ENCODE measurements at regions not wholly inside any gene's neighbourhood (a gene's known extent, or its start where the extent isn't known, plus 50 kb on each side); places are given as distances from the start of the nearest gene placed in this dataset.

DNA sequence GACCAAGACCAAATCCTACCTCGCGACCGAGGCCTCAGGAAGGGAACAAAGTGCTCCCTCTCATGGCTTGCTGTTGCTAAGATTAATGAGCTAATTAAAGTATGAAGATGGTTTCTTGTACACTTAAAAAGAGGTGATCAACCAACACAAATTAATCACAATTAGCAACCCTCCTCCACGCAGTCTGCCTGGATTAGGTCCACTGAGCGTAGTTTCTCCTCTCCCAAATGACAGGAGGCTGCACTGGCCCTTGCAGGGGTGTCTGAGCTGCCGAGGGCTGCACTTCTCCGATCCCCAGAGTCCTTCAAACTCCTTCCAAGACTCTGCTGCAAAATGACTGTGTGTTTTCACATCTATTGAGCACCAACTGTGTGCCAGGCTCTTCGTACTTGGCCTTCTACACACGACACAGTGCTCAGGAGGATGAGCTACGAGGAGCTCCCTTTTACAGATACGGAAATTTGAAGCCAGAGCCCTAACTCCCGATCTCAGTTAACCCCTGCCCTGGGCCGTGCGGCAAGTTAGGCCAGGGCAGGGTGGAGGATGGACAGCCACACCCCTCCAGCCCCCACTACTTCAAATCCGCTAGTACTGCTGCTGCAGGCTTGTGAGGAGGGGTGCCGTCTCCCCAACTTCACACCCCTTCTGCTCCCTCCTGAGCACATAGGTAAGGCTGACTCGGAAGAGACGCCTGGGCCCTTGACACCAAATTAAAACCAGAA lies 101.0 kb upstream of the LINGO1 start:
- H3K27ac Mint-ChIP-seq (ENCODE audit: unreplicated experiment), result no peak overlapping the region
- peaks cover 41% of the 10 kb centered on the region for H3K27me3 Mint-ChIP-seq (ENCODE audit: unreplicated experiment)
- H3K4me1 Mint-ChIP-seq (ENCODE audit: unreplicated experiment), result no peaks in the 10 kb centered on the region
- TF ChIP-seq, protein P1, sequence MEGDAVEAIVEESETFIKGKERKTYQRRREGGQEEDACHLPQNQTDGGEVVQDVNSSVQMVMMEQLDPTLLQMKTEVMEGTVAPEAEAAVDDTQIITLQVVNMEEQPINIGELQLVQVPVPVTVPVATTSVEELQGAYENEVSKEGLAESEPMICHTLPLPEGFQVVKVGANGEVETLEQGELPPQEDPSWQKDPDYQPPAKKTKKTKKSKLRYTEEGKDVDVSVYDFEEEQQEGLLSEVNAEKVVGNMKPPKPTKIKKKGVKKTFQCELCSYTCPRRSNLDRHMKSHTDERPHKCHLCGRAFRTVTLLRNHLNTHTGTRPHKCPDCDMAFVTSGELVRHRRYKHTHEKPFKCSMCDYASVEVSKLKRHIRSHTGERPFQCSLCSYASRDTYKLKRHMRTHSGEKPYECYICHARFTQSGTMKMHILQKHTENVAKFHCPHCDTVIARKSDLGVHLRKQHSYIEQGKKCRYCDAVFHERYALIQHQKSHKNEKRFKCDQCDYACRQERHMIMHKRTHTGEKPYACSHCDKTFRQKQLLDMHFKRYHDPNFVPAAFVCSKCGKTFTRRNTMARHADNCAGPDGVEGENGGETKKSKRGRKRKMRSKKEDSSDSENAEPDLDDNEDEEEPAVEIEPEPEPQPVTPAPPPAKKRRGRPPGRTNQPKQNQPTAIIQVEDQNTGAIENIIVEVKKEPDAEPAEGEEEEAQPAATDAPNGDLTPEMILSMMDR (IDR thresholded peaks at IDR 0.05), result no peak
- H3K9me3 Mint-ChIP-seq (ENCODE audit: unreplicated experiment), result no peaks in the 10 kb centered on the region
- no peak for DNase-seq (ENCODE audit: extremely low spot score, unreplicated experiment)
- no peaks in the 10 kb centered on the region for H3K36me3 Mint-ChIP-seq (ENCODE audit: unreplicated experiment)
- no peak overlapping the region for H3K4me3 Mint-ChIP-seq (ENCODE audit: unreplicated experiment)

DNA sequence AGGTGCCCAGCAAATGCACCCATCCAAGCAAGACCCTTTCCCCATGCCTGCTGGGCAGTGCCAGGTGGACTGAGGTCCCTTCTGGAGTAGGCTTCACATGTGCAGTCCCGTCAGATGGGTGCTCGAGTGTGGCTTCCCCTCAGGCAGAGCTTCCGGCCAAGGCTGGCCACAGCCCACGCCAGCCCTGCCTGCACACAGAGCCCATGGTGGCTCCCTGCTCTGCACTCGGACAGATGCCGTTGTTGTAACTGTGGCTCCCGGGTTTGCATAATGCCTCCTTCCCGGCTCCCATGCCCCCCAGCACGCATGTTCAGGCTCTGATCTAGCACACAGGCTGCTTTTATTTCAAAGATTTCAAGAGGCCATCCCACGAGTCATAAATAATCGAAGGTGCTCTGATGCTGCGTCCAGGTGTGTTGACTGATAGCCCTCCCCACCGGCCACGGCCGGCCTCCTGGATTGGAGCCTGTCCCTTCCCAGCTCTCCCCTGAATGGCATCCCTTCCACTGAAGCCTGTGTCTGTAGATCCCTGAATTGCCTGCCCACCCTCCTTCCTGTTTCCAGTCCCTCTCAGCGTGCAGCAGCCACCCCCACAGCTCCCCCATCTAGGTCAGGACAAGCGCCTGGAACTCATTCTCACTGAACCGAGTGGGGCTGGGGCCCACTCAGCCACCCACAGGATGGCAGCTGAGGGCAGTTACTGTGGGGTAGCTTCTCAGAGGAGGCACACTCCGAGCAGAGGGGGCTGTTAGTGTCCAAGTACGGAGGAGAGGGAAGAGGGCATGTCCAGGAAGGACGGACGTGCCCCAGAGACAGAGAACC lies 100.0 kb upstream of the LINGO1 start:
- no peak for DNase-seq (ENCODE audit: extremely low spot score, unreplicated experiment)
- H3K27me3 Mint-ChIP-seq (ENCODE audit: unreplicated experiment), result peaks cover 31% of the 10 kb centered on the region
- H3K36me3 Mint-ChIP-seq (ENCODE audit: unreplicated experiment), result no peaks in the 10 kb centered on the region
- no peak overlapping the region for H3K4me3 Mint-ChIP-seq (ENCODE audit: unreplicated experiment)
- H3K9me3 Mint-ChIP-seq (ENCODE audit: unreplicated experiment), result no peaks in the 10 kb centered on the region
- TF ChIP-seq, protein P1 (IDR thresholded peaks at IDR 0.05), result no peak
- no peaks in the 10 kb centered on the region for H3K4me1 Mint-ChIP-seq (ENCODE audit: unreplicated experiment)
- no peak overlapping the region for H3K27ac Mint-ChIP-seq (ENCODE audit: unreplicated experiment)

DNA sequence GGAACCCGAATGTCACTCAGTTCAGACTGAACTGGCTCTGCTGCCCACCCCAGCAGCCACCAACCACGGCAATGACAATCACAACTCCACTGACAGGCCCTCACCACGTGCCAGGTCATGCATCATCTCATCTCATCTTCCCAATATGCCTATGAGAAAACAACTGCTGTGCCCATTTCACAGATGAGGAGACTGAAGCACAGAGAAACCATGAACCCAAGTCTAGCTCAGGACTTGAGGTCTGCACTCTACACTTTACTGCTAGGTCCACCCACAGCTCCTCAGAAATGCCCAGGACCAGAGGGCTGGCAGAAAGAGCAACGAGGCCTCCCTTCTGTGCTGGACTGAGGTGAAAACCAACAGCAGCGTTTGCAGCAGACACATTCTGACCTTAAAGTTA lies 99.2 kb upstream of the LINGO1 start:
- H3K27ac Mint-ChIP-seq (ENCODE audit: unreplicated experiment), result no peak overlapping the region
- DNase-seq (ENCODE audit: extremely low spot score, unreplicated experiment), result no peak
- H3K4me3 Mint-ChIP-seq (ENCODE audit: unreplicated experiment), result no peak overlapping the region
- TF ChIP-seq, protein P1 (IDR thresholded peaks at IDR 0.05), result no peak
- no peaks in the 10 kb centered on the region for H3K4me1 Mint-ChIP-seq (ENCODE audit: unreplicated experiment)
- H3K9me3 Mint-ChIP-seq (ENCODE audit: unreplicated experiment), result no peaks in the 10 kb centered on the region
- no peaks in the 10 kb centered on the region for H3K36me3 Mint-ChIP-seq (ENCODE audit: unreplicated experiment)
- peaks cover 29% of the 10 kb centered on the region for H3K27me3 Mint-ChIP-seq (ENCODE audit: unreplicated experiment)

DNA sequence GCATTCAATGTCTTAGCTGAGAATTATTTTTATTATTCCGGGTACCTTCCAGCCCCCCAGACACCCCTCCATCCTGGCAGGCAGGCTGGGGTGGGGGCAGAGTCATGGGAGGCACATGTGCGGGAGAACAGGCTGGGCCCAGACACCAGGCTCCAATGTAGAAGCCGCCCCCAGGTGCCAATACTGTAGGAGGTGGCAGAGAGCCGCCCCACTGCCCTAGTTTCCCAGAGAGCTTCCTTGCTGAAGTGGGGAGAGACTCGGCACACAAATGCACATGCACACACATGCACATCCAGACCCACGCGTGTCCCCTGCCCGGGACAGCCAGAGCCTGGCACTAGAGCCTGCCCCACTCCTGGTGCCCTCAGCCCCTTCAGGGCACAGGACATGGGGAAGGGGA lies 98.4 kb upstream of the LINGO1 start:
- Mint-ChIP-seq H3K4me1 (ENCODE audit: unreplicated experiment) (no peaks in the 10 kb centered on the region), H3K9me3 (ENCODE audit: unreplicated experiment) (no peaks in the 10 kb centered on the region), H3K27me3 (ENCODE audit: unreplicated experiment) (peaks cover 31% of the 10 kb centered on the region), H3K4me3 (ENCODE audit: unreplicated experiment) (no peak overlapping the region), H3K27ac (ENCODE audit: unreplicated experiment) (no peak overlapping the region), H3K36me3 (ENCODE audit: unreplicated experiment) (no peaks in the 10 kb centered on the region)
- DNase-seq (ENCODE audit: extremely low spot score, unreplicated experiment), result no peak
- TF ChIP-seq, protein P1 (IDR thresholded peaks at IDR 0.05), result no peak

DNA sequence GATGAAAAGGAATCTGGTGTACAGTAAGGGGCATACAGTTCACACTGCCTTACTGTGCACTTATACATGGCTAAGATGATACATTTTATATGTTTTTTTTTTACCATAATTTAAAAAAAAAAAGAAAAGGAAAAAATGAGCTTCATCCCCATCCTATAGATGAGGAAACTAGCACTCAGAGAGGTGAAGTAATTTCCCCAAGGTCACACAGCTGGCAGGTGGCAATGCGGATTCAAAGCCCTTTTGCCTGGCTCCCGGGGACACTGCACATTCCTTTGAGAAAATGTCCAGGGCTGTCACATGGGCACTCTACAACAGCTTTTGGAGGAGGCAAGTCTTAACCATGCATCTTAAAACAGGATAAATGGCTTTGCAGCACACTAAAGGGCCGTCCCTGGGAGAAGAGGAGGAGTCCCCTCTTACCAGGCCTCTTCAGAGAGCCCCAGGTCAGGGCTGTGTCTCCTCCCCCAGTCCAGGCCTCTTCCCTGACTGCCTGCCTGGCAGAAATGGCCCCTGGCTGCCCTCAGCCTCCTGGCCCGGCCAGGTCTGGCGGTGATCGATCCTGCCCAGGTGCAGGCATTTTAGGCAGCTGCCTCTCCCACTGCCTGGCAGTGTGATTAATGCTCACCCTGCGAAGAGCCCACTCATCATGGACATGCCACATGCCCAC lies 95.1 kb upstream of the LINGO1 start:
- peaks cover 27% of the 10 kb centered on the region for H3K27me3 Mint-ChIP-seq (ENCODE audit: unreplicated experiment)
- H3K4me3 Mint-ChIP-seq (ENCODE audit: unreplicated experiment), result no peak overlapping the region
- H3K4me1 Mint-ChIP-seq (ENCODE audit: unreplicated experiment), result no peaks in the 10 kb centered on the region
- H3K27ac Mint-ChIP-seq (ENCODE audit: unreplicated experiment), result no peak overlapping the region
- no peaks in the 10 kb centered on the region for H3K36me3 Mint-ChIP-seq (ENCODE audit: unreplicated experiment)
- H3K9me3 Mint-ChIP-seq (ENCODE audit: unreplicated experiment), result no peaks in the 10 kb centered on the region
- no peak for DNase-seq (ENCODE audit: extremely low spot score, unreplicated experiment)
- TF ChIP-seq, protein P1 (IDR thresholded peaks at IDR 0.05), result no peak
